Tibial nerve (tissue), 4 donors: ENCODE measurements at regions not wholly inside any gene's neighbourhood (a gene's known extent, or its start where the extent isn't known, plus 50 kb on each side); places are given as distances from the start of the nearest gene placed in this dataset.

Experiments used
- DNase-seq, 2 donors: peaks; one replicate each; pipeline ENCODE4 v3.0.0-alpha.2; 2019; ENCODE audit warnings: low spot score in 2 of 2
- H3K27ac ChIP-seq, 4 donors: fragments of 200-600 bp; sonication (generic) in 3 of 4; one replicate each; pipeline ENCODE4 v1.5.1; 2017 to 2019; ENCODE audit warnings: mild to moderate bottlenecking in 1 of 4
- H3K27me3 ChIP-seq, 2 donors: fragments of 200-600 bp; sonication (generic) in 1 of 2; one replicate each; pipeline versions ENCODE4 v1.5.1 to v1.6.0; 2017 to 2019
- H3K36me3 ChIP-seq, 3 donors: fragments of 200-600 bp; sonication (generic); one replicate each; pipeline ENCODE4 v1.5.1; 2018 to 2019
- H3K4me1 ChIP-seq, 4 donors: fragments of 200-600 bp; sonication (generic) in 3 of 4; one replicate each; pipeline ENCODE4 v1.5.1; 2017 to 2019
- H3K4me3 ChIP-seq, 4 donors: fragments of 200-600 bp; sonication (generic) in 3 of 4; one replicate each; pipeline ENCODE4 v1.5.1; 2017 to 2019; ENCODE audit warnings: mild to moderate bottlenecking in 1 of 4, moderate library complexity in 1 of 4
- H3K9me3 ChIP-seq, 4 donors: fragments of 200-600 bp; sonication (generic) in 3 of 4; one replicate each; pipeline ENCODE4 v1.5.1; 2017 to 2019
- CTCF ChIP-seq, 5 experiments: fragments of 200-600 bp in 3 of 5; fragments of 450-650 bp in 2 of 5; sonication (generic) in 3 of 5; IDR thresholded peaks; one replicate each; pipeline ENCODE4 v1.5.1; 2016 to 2019; ENCODE audit warnings: antibody characterized with exemption in 5 of 5, mild to moderate bottlenecking in 3 of 5, moderate library complexity in 2 of 5
- EP300 ChIP-seq, 2 donors: sonication (generic); formaldehyde crosslinking; IDR thresholded peaks; one replicate each; pipeline ENCODE4 v1.6.1; 2017; ENCODE audit warnings: antibody characterized with exemption in 2 of 2, mild to moderate bottlenecking in 1 of 2
- POLR2A ChIP-seq, 2 donors: fragments of 450-650 bp; IDR thresholded peaks; one replicate each; pipeline ENCODE4 v1.6.1; 2017; ENCODE audit warnings: antibody characterized with exemption in 2 of 2, mild to moderate bottlenecking in 2 of 2, moderate library complexity in 2 of 2
- WGBS, 2 donors: methylation state at CpG; one replicate each; pipeline ENCODE4 v1.1.5; 2018; 5-methylcytosine and 5-hydroxymethylcytosine counted together

DNA sequence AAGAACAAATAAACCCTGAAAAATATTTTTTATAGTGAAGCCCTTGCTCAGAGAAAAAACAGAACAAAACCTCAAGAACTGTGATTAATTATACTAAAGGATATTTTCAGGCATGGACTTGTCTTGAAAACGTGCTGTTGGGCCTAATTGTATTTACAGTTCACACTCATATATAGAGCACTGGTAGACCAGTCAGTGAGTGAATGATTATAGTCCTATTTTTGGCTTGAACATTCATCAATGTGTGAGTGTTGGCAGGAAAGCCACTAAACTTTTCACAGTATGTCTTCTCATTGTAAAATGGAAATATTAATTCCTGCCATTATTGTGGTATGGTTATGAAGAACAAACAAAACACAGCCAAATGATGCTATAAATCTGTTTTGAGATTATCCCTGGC is 462.8 kb downstream of the KCNA4 start:
- Histone ChIP-seq H3K4me1 (no peaks in the 10 kb centered on the region), H3K9me3 (no peaks in the 10 kb centered on the region), H3K27me3 (no peaks in the 10 kb centered on the region), H3K36me3 (no peaks in the 10 kb centered on the region), H3K4me3 (no peak overlapping the region), H3K27ac (no peak overlapping the region)
- no peak for TF ChIP-seq CTCF (IDR thresholded peaks at IDR 0.05)
- TF ChIP-seq EP300 (IDR thresholded peaks at IDR 0.05): no peak
- TF ChIP-seq POLR2A (IDR thresholded peaks at IDR 0.05): no peak
- no peak for DNase-seq
- 9 to 18% methylated on average over 1 of the region's 1 CpG for WGBS, 2 donors

GRCh38 chr11:29538339-29539036 is 478.3 kb downstream of the KCNA4 start:
- no peak for TF ChIP-seq POLR2A (IDR thresholded peaks at IDR 0.05)
- TF ChIP-seq EP300 (IDR thresholded peaks at IDR 0.05): no peak
- TF ChIP-seq CTCF (IDR thresholded peaks at IDR 0.05): no peak
- H3K36me3 ChIP-seq: no peaks in the 10 kb centered on the region
- H3K4me3 ChIP-seq: no peak overlapping the region
- DNase-seq: no peak
- H3K27ac ChIP-seq: no peak overlapping the region
- H3K27me3 ChIP-seq: no peaks in the 10 kb centered on the region
- H3K4me1 ChIP-seq: no peaks in the 10 kb centered on the region
- no peaks in the 10 kb centered on the region for H3K9me3 ChIP-seq

DNA sequence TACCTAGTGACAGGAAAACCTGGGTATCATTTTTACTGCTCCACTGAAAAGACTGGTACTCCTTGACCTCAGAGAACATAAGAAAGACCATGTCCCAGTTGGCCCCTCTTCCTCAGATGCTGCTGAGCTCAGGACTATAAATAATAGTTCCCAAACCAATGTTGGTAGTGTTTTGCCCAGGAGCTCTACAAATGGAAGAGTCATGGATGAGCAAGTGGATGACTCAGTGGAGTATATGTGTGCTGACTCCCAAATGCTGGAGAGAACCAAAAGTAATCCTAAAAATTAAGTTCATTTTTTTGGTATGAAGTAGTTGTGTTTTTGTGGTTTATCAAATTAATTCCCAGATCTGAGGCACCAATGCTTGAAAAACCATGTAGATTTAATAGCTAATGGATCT is 482.0 kb downstream of the KCNA4 start:
- Histone ChIP-seq H3K4me1 (no peaks in the 10 kb centered on the region), H3K4me3 (no peak overlapping the region), H3K27me3 (no peaks in the 10 kb centered on the region), H3K36me3 (no peaks in the 10 kb centered on the region), H3K27ac (no peak overlapping the region), H3K9me3 (no peaks in the 10 kb centered on the region)
- DNase-seq: no peak
- no peak for TF ChIP-seq CTCF (IDR thresholded peaks at IDR 0.05)
- TF ChIP-seq POLR2A (IDR thresholded peaks at IDR 0.05): no peak
- TF ChIP-seq EP300 (IDR thresholded peaks at IDR 0.05): no peak

DNA sequence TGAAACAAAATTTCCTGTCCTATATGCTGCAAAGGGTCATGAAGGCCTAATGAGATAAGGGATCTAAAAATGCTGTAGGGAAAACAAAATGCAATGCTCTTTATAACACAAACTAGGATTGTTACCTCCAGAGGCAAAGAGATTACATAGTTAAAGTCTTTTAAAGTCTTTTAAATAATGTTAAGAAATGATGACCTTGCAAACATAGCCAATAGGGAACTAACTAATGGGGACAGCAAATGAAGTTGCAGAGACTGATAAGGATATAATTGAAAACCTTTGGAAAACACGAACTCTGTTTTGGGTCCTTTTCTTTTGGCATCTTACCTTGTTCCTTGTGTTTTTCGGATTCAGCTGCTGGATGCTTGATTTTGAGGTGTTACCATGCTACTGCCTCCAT is 485.9 kb downstream of the KCNA4 start:
- H3K36me3 ChIP-seq: no peaks in the 10 kb centered on the region
- no peaks in the 10 kb centered on the region for H3K27me3 ChIP-seq
- WGBS, 2 donors: 81 to 82% methylated on average over 2 of the region's 2 CpGs
- no peak overlapping the region for H3K27ac ChIP-seq
- TF ChIP-seq EP300 (IDR thresholded peaks at IDR 0.05) (no peak), POLR2A (IDR thresholded peaks at IDR 0.05) (no peak), CTCF (IDR thresholded peaks at IDR 0.05) (no peak)
- H3K4me3 ChIP-seq: no peak overlapping the region
- peaks cover 0 to 14% (median 0%) of the 10 kb centered on the region in 4 donors for H3K9me3 ChIP-seq
- DNase-seq: no peak
- H3K4me1 ChIP-seq: no peaks in the 10 kb centered on the region

DNA sequence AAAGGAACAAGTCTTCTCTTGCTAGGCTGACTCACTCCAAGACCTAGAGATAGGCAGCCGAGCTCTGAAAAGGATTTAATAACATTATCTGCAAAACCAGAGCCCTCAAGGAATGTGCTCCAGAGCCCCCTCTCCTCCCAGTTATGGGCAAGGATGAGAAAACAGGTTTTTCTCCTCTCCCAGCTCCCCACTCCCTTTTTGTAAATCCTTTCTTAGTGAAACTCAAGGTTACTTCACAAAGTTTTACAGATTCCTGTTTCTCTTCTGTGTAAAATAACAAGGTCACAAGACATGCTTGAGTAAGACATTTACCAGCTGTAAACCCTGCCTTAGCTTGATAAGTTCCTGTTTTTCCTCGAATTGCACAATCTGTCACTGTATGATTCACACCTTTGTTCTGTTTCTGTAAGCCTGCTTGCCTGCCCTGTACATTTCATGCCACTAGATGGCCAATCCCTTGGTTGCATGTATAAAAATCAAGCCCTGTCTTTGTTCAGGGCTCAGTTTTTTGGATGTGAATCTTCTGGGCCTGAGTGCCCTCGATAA is 489.4 kb downstream of the KCNA4 start:
- DNase-seq: no peak
- Histone ChIP-seq H3K9me3 (peaks cover 0 to 14% (median 0%) of the 10 kb centered on the region in 4 donors), H3K27ac (no peak overlapping the region), H3K27me3 (no peaks in the 10 kb centered on the region), H3K4me3 (no peak overlapping the region), H3K4me1 (no peaks in the 10 kb centered on the region), H3K36me3 (no peaks in the 10 kb centered on the region)
- TF ChIP-seq CTCF (IDR thresholded peaks at IDR 0.05) (no peak), POLR2A (IDR thresholded peaks at IDR 0.05) (no peak), EP300 (IDR thresholded peaks at IDR 0.05) (no peak)
- WGBS, 2 donors: 64 to 73% methylated on average over 3 of the region's 3 CpGs
